SJSA1 (cell line): ENCODE measurements at regions not wholly inside any gene's neighbourhood (a gene's known extent, or its start where the extent isn't known, plus 50 kb on each side); places are given as distances from the start of the nearest gene placed in this dataset.
"Not testable (repeated sequence)": the region's sequence is repeated elsewhere in the genome, so short reads cannot be mapped to it uniquely, and the experiment has no call there.

Experiments used
- DNase-seq, 2 experiments: peaks; one replicate each; pipeline ENCODE4 v3.0.0-alpha.2; 2015 to 2020; ENCODE audit warnings: low spot score in 2 of 2, low read depth in 1 of 2
- H3K27ac ChIP-seq: fragments of 250-450 bp; sonication (Bioruptor Pico); 2 replicates; pipeline ENCODE4 v1.5.1; 2020; ENCODE audit warnings: mild to moderate bottlenecking, moderate library complexity
- H3K27me3 ChIP-seq: fragments of 250-450 bp; sonication (Bioruptor Pico); replicated peaks from 2 replicates; pipeline ENCODE4 v1.5.1; 2020; ENCODE audit warnings: mild to moderate bottlenecking, moderate library complexity
- H3K36me3 ChIP-seq: fragments of 250-450 bp; sonication (Bioruptor Pico); 2 replicates; pipeline ENCODE4 v1.5.1; 2020; ENCODE audit warnings: mild to moderate bottlenecking
- H3K4me1 ChIP-seq: fragments of 250-450 bp; sonication (Bioruptor Pico); replicated peaks from 2 replicates; pipeline ENCODE4 v1.6.1; 2021; ENCODE audit warnings: mild to moderate bottlenecking
- H3K4me3 ChIP-seq: fragments of 250-450 bp; sonication (Bioruptor Pico); 2 replicates; pipeline ENCODE4 v1.5.1; 2020; ENCODE audit warnings: mild to moderate bottlenecking
- H3K9me3 ChIP-seq: fragments of 250-450 bp; sonication (Bioruptor Pico); replicated peaks from 2 replicates; pipeline ENCODE4 v1.5.1; 2020; ENCODE audit warnings: mild to moderate bottlenecking

- Histone ChIP-seq H3K9me3 (no peaks in the 10 kb centered on the region), H3K27ac (no peak overlapping the region), H3K4me3 (no peak overlapping the region), H3K4me1 (no peaks in the 10 kb centered on the region), H3K36me3 (no peaks in the 10 kb centered on the region), H3K27me3 (no peaks in the 10 kb centered on the region)
- no peak for DNase-seq
Observed at GRCh38 chr5:103896593-103896992, 334.0 kb upstream of the NUDT12 start.

DNA sequence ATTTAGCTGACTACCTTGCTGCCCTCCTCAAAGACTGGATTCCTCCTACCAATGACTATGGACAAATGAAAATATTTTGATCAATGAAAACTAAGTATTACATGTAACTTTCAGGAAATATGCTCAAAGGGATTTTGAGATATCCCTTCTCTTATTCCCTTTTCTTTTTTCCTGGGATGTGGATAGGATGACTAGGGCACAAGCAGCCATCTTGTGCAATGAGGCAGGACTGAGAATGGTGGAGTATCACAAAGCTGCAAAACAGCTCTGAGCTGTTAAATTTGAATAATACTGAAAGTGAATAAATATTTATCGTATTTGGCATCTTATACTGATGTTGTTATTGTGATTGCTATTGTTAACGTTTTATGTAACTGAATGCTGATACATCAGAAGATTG lies 333.1 kb upstream of the NUDT12 start:
- H3K9me3 ChIP-seq = no peaks in the 10 kb centered on the region
- no peak for DNase-seq
- no peaks in the 10 kb centered on the region for H3K36me3 ChIP-seq
- no peaks in the 10 kb centered on the region for H3K4me1 ChIP-seq
- H3K4me3 ChIP-seq = no peak overlapping the region
- H3K27ac ChIP-seq = no peak overlapping the region
- no peaks in the 10 kb centered on the region for H3K27me3 ChIP-seq

DNA sequence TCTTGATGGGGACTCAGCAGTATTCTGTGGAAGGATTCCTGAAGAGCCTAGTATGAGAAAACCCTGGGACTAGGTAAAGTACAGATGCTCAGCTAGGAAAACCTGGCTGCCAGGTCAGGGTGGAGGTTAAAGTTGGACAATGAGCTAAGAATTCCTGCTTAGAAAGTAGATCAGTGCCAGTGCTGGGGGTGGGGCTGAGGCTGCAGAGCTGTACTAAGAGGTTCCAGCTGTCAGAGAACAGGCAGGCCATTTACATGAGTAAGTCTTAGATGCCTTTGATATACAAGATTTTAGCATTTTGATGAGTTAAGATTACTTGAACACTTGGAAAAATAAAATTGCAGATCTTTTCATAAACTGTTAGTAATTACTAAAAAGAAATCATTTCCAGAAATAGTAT lies 332.3 kb upstream of the NUDT12 start:
- H3K4me1 ChIP-seq = no peaks in the 10 kb centered on the region
- H3K27ac ChIP-seq = no peak overlapping the region
- no peaks in the 10 kb centered on the region for H3K27me3 ChIP-seq
- no peak overlapping the region for H3K4me3 ChIP-seq
- no peaks in the 10 kb centered on the region for H3K36me3 ChIP-seq
- no peak for DNase-seq
- H3K9me3 ChIP-seq = no peaks in the 10 kb centered on the region

DNA sequence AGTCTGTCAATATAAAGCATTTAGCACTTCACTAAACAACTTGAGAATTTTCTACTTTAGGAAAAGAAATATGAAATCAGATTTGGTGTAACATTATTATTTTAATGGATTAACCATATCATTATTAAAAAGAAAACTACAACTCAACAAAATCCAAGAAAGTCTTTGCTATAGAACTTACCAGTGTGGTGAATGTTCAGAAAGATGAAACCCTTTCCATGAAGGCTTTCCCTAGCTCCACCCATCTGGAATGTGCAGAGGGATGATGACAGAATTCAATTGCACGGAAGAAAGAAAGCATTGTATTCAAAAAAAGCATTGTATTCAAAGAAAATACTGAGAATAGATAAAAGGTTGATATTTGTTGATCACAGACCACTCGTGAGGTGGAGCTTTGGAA lies 328.6 kb upstream of the NUDT12 start:
- Histone ChIP-seq H3K9me3 (no peaks in the 10 kb centered on the region), H3K4me3 (no peak overlapping the region), H3K4me1 (no peaks in the 10 kb centered on the region), H3K27me3 (no peaks in the 10 kb centered on the region), H3K27ac (no peak overlapping the region), H3K36me3 (no peaks in the 10 kb centered on the region)
- DNase-seq = no peak

DNA sequence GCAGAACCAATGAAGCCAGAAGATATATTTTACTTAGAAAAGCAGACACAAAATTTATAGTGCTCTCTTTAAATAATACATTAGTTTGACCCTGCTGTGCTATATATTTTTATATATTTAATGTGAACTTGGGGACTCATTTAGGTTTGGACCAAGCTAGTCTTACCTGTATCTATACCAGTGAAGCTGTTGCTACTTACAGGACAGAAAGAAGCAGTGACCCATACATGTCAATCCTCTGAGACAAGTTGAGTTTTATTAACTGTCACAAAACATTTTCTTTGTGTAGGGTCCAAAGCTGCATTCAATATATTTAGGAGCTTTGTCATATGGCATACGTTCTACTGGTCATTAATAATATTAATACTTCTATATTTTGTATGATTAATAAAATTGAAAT lies 327.7 kb upstream of the NUDT12 start:
- Histone ChIP-seq H3K9me3 (no peaks in the 10 kb centered on the region), H3K36me3 (no peaks in the 10 kb centered on the region), H3K4me1 (no peaks in the 10 kb centered on the region), H3K27ac (no peak overlapping the region), H3K4me3 (no peak overlapping the region), H3K27me3 (no peaks in the 10 kb centered on the region)
- no peak for DNase-seq

- Histone ChIP-seq H3K27ac (no peak overlapping the region), H3K27me3 (no peaks in the 10 kb centered on the region), H3K36me3 (no peaks in the 10 kb centered on the region), H3K9me3 (no peaks in the 10 kb centered on the region), H3K4me1 (no peaks in the 10 kb centered on the region), H3K4me3 (no peak overlapping the region)
- no peak for DNase-seq
Observed at GRCh38 chr5:103889500-103890209, 327.1 kb upstream of the NUDT12 start.

GRCh38 chr5:103886826-103887225 lies 324.2 kb upstream of the NUDT12 start:
- Histone ChIP-seq H3K4me3 (no peak overlapping the region), H3K27me3 (no peaks in the 10 kb centered on the region), H3K27ac (no peak overlapping the region), H3K4me1 (no peaks in the 10 kb centered on the region), H3K9me3 (no peaks in the 10 kb centered on the region), H3K36me3 (no peaks in the 10 kb centered on the region)
- no peak for DNase-seq

DNA sequence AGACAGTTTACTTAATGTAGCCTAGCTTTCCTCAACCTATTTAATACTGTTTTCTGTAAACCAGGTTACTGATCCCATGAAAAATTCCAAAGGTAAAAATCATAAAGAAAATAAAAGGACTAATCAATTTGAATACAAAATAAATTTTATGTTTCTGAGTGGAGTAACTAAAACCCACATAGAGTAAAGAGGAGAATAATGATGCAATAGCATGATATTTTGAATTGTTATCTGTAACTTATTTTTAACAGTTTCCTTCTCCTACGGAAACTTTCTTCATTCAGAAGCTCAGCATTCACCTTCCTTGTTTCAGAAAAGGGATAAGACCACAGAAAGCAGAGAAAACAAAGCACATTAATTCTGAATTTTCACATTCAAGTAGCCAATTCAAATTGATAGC lies 320.6 kb upstream of the NUDT12 start:
- no peaks in the 10 kb centered on the region for H3K36me3 ChIP-seq
- H3K27ac ChIP-seq = no peak overlapping the region
- DNase-seq = no peak
- H3K4me3 ChIP-seq = no peak overlapping the region
- H3K27me3 ChIP-seq = no peaks in the 10 kb centered on the region
- no peaks in the 10 kb centered on the region for H3K9me3 ChIP-seq
- H3K4me1 ChIP-seq = no peaks in the 10 kb centered on the region

GRCh38 chr5:103881560-103881959 lies 319.0 kb upstream of the NUDT12 start:
- no peaks in the 10 kb centered on the region for H3K9me3 ChIP-seq
- H3K27me3 ChIP-seq = no peaks in the 10 kb centered on the region
- no peak overlapping the region for H3K27ac ChIP-seq
- H3K4me3 ChIP-seq = no peak overlapping the region
- no peaks in the 10 kb centered on the region for H3K4me1 ChIP-seq
- H3K36me3 ChIP-seq = no peaks in the 10 kb centered on the region
- no peak for DNase-seq

GRCh38 chr5:103867857-103868598 lies 305.4 kb upstream of the NUDT12 start:
- Histone ChIP-seq H3K4me3 (no peak overlapping the region), H3K36me3 (no peaks in the 10 kb centered on the region), H3K9me3 (no peaks in the 10 kb centered on the region; the same call in 1 of the 2 replicates), H3K27ac (no peak overlapping the region), H3K27me3 (no peaks in the 10 kb centered on the region), H3K4me1 (no peaks in the 10 kb centered on the region)
- DNase-seq = no peak

GRCh38 chr5:103866169-103866568 lies 303.6 kb upstream of the NUDT12 start:
- Histone ChIP-seq H3K36me3 (no peaks in the 10 kb centered on the region), H3K27ac (no peak overlapping the region), H3K4me1 (no peaks in the 10 kb centered on the region), H3K27me3 (no peaks in the 10 kb centered on the region), H3K9me3 (no peaks in the 10 kb centered on the region; the same call in 1 of the 2 replicates), H3K4me3 (no peak overlapping the region)
- DNase-seq = no peak

- Histone ChIP-seq H3K9me3 (no peaks in the 10 kb centered on the region; the same call in 1 of the 2 replicates), H3K27ac (no peak overlapping the region), H3K36me3 (no peaks in the 10 kb centered on the region), H3K27me3 (no peaks in the 10 kb centered on the region), H3K4me3 (no peak overlapping the region), H3K4me1 (no peaks in the 10 kb centered on the region)
- DNase-seq = no peak
Observed at GRCh38 chr5:103862398-103862797, 299.8 kb upstream of the NUDT12 start.

GRCh38 chr5:103860327-103860726 lies 297.7 kb upstream of the NUDT12 start:
- H3K4me3 ChIP-seq = no peak overlapping the region
- H3K9me3 ChIP-seq = no peaks in the 10 kb centered on the region; the same call in 1 of the 2 replicates
- H3K36me3 ChIP-seq = no peaks in the 10 kb centered on the region
- no peaks in the 10 kb centered on the region for H3K4me1 ChIP-seq
- DNase-seq = no peak
- no peaks in the 10 kb centered on the region for H3K27me3 ChIP-seq
- H3K27ac ChIP-seq = no peak overlapping the region

GRCh38 chr5:103858367-103858766 lies 295.8 kb upstream of the NUDT12 start:
- H3K36me3 ChIP-seq, H3K27ac ChIP-seq, H3K27me3 ChIP-seq, H3K9me3 ChIP-seq, H3K4me1 ChIP-seq, DNase-seq, H3K4me3 ChIP-seq: not testable (repeated sequence)
